B cell (primary cell): ENCODE measurements at regions not wholly inside any gene's neighbourhood (a gene's known extent, or its start where the extent isn't known, plus 50 kb on each side); places are given as distances from the start of the nearest gene placed in this dataset.

Experiments
- ATAC-seq: fragments of 200-7000 bp; cut with Tn5 transposase; one replicate; pipeline ENCODE4 v1.10.0; 2021; ENCODE audit warnings: low read depth, mild to moderate bottlenecking, moderate number of reproducible peaks, moderate library complexity
- CTCF ChIA-PET: fragments of 350-600 bp; sonication (Branson Sonifier 250); formaldehyde crosslinking; loops from one replicate; lab custom pipeline; 2021; ENCODE audit warnings: antibody characterized with exemption, inconsistent platforms; lab: Charles Lee
- POLR2A ChIA-PET: fragments of 350-600 bp; sonication (Branson Sonifier 250); formaldehyde crosslinking; loops from one replicate; lab custom pipeline; 2021; ENCODE audit warnings: antibody characterized with exemption; lab: Charles Lee
- DNase-seq: peaks from one replicate; pipeline ENCODE4 v3.0.0; 2013
- H2AFZ ChIP-seq: 2 replicates; pipeline ENCODE4 v1.6.1; 2012; ENCODE audit warnings: mild to moderate bottlenecking, low read depth, low read length; ENCODE audit not compliant: insufficient read depth, poor library complexity, severe bottlenecking
- H3K27ac ChIP-seq, 2 donors: 1 replicate in 1 of 2; 2 replicates in 1 of 2; pipeline ENCODE4 v1.5.1; 2012 to 2013; ENCODE audit warnings: low read length in 2 of 2, mild to moderate bottlenecking in 2 of 2, moderate library complexity in 1 of 2
- H3K27me3 ChIP-seq, 4 experiments: fragments of 200-600 bp in 1 of 4; sonication (generic) in 1 of 4; replicated peaks in 1 of 4; 1 replicate in 2 of 4; 2 replicates in 2 of 4; pipeline versions ENCODE4 v1.6.1 to v1.7.0; 2013 to 2016; ENCODE audit warnings: low read length in 3 of 4, mild to moderate bottlenecking in 2 of 4, mixed read lengths in 1 of 4, moderate library complexity in 1 of 4; ENCODE audit not compliant: insufficient read depth in 4 of 4, control insufficient read depth in 3 of 4; ENCODE audit errors: control extremely low read depth in 1 of 4
- H3K36me3 ChIP-seq, 2 experiments: replicated peaks in 1 of 2; 1 replicate in 1 of 2; 2 replicates in 1 of 2; pipeline versions ENCODE4 v1.6.1 to v1.7.1; 2013; ENCODE audit warnings: low read length in 1 of 2; ENCODE audit not compliant: insufficient read depth in 2 of 2, control insufficient read depth in 1 of 2; ENCODE audit errors: control extremely low read depth in 1 of 2, extremely low read depth in 1 of 2
- H3K4me1 ChIP-seq, 2 donors: fragments of 200-600 bp in 1 of 2; sonication (generic) in 1 of 2; 1 replicate in 1 of 2; 2 replicates in 1 of 2; pipeline versions ENCODE4 v1.5.1 to v1.6.1; 2013 to 2017; ENCODE audit warnings: low read length in 2 of 2; ENCODE audit not compliant: control insufficient read depth in 2 of 2, insufficient read depth in 2 of 2
- H3K4me2 ChIP-seq: replicated peaks from 2 replicates; pipeline ENCODE3; 2012; ENCODE audit warnings: mild to moderate bottlenecking, low read depth, low read length; ENCODE audit not compliant: poor library complexity, severe bottlenecking
- H3K4me3 ChIP-seq, 5 experiments: fragments of 200-600 bp in 1 of 5; sonication (generic) in 1 of 5; 1 replicate in 3 of 5; 2 replicates in 2 of 5; pipeline versions ENCODE4 v1.5.1 to v1.7.0; 2011 to 2016; ENCODE audit warnings: low read length in 4 of 5, mild to moderate bottlenecking in 4 of 5, low read depth in 2 of 5, control low read depth in 1 of 5, moderate library complexity in 1 of 5; ENCODE audit not compliant: insufficient read depth in 1 of 5; ENCODE audit errors: control extremely low read depth in 1 of 5, extremely low read depth in 1 of 5
- H3K79me2 ChIP-seq: fragments of 200-600 bp; sonication (generic); one replicate; pipeline ENCODE4 v1.6.0; 2016; ENCODE audit warnings: low read length; ENCODE audit not compliant: control insufficient read depth, insufficient read depth
- H3K9ac ChIP-seq: fragments of 200-600 bp; sonication (generic); 2 replicates; pipeline ENCODE4 v1.6.1; 2017; ENCODE audit warnings: mild to moderate bottlenecking, low read length, moderate library complexity
- H3K9me3 ChIP-seq, 3 donors: one replicate each; pipeline versions ENCODE4 v1.6.1 to v1.7.1; 2013; ENCODE audit warnings: low read length in 2 of 3; ENCODE audit not compliant: control insufficient read depth in 2 of 3, insufficient read depth in 1 of 3; ENCODE audit errors: control extremely low read depth in 1 of 3
- H4K20me1 ChIP-seq: 2 replicates; pipeline ENCODE4 v1.6.0; 2012; ENCODE audit warnings: mild to moderate bottlenecking, low read length; ENCODE audit not compliant: insufficient read depth, control insufficient read depth, poor library complexity, severe bottlenecking
- H3K27ac Mint-ChIP-seq: one replicate; pipeline ENCODE4 v1.8.0; 2021; ENCODE audit warnings: mixed read lengths
- H3K27me3 Mint-ChIP-seq: one replicate; pipeline ENCODE4 v1.8.0; 2021; ENCODE audit warnings: mixed read lengths
- H3K4me1 Mint-ChIP-seq: one replicate; pipeline ENCODE4 v1.8.0; 2021; ENCODE audit warnings: mixed read lengths
- H3K4me3 Mint-ChIP-seq: one replicate; pipeline ENCODE4 v1.8.0; 2021; ENCODE audit warnings: mixed read lengths
- H3K9me3 Mint-ChIP-seq: one replicate; pipeline ENCODE4 v1.8.0; 2022; ENCODE audit warnings: mixed read lengths; ENCODE audit not compliant: insufficient read depth
- EZH2 ChIP-seq: IDR thresholded peaks from 2 replicates; pipeline ENCODE4 v1.6.1; 2012; ENCODE audit warnings: borderline replicate concordance, low read depth, mild to moderate bottlenecking, moderate library complexity, low read length; ENCODE audit not compliant: insufficient read depth, poor library complexity, severe bottlenecking
- whole genome bisulfite sequencing: methylation state at CpG from one replicate; pipeline ENCODE4 v1.1.5; 2013; ENCODE audit warnings: missing lambda C conversion rate; ENCODE audit not compliant: insufficient coverage; 5-methylcytosine and 5-hydroxymethylcytosine counted together
- intact Hi-C: fragments of 100-400 bp; cut with micrococcal nuclease; formaldehyde crosslinking; loops from one replicate; pipeline ENCODE4 v1.10.0; 2022
- TF ChIP-seq, protein P1 (sequence below): fragments of 200-600 bp; IDR thresholded peaks from one replicate; pipeline ENCODE4 v1.8.0; 2022; ENCODE audit warnings: antibody characterized with exemption, mild to moderate bottlenecking

GRCh38 chr11:43124272-43124935 is 187.4 kb upstream of the API5 start:
- intact Hi-C loops: no loop called here
- no peak for TF ChIP-seq EZH2
- TF ChIP-seq, protein P1, sequence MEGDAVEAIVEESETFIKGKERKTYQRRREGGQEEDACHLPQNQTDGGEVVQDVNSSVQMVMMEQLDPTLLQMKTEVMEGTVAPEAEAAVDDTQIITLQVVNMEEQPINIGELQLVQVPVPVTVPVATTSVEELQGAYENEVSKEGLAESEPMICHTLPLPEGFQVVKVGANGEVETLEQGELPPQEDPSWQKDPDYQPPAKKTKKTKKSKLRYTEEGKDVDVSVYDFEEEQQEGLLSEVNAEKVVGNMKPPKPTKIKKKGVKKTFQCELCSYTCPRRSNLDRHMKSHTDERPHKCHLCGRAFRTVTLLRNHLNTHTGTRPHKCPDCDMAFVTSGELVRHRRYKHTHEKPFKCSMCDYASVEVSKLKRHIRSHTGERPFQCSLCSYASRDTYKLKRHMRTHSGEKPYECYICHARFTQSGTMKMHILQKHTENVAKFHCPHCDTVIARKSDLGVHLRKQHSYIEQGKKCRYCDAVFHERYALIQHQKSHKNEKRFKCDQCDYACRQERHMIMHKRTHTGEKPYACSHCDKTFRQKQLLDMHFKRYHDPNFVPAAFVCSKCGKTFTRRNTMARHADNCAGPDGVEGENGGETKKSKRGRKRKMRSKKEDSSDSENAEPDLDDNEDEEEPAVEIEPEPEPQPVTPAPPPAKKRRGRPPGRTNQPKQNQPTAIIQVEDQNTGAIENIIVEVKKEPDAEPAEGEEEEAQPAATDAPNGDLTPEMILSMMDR: no peak
- no peak overlapping the region for H3K9ac ChIP-seq
- no peak overlapping the region for H3K4me3 ChIP-seq
- H4K20me1 ChIP-seq: no peaks in the 10 kb centered on the region
- Mint-ChIP-seq H3K9me3 (no peaks in the 10 kb centered on the region), H3K4me1 (no peaks in the 10 kb centered on the region), H3K4me3 (no peak overlapping the region), H3K27me3 (no peaks in the 10 kb centered on the region), H3K27ac (no peak overlapping the region)
- H3K4me1 ChIP-seq: no peaks in the 10 kb centered on the region
- H3K79me2 ChIP-seq: no peaks in the 10 kb centered on the region
- H2AFZ ChIP-seq: no peak overlapping the region
- ChIA-PET POLR2A (no interaction called here), CTCF (no interaction called here)
- peaks cover 0 to 2% (median 0%) of the 10 kb centered on the region in 3 donors for H3K9me3 ChIP-seq
- H3K27me3 ChIP-seq: no peaks in the 10 kb centered on the region
- no peaks in the 10 kb centered on the region for H3K36me3 ChIP-seq
- WGBS: 33% methylated on average over 1 of the region's 3 CpGs
- DNase-seq (no peak), ATAC-seq (no peak)
- H3K4me2 ChIP-seq: no peak overlapping the region
- no peak overlapping the region for H3K27ac ChIP-seq

DNA sequence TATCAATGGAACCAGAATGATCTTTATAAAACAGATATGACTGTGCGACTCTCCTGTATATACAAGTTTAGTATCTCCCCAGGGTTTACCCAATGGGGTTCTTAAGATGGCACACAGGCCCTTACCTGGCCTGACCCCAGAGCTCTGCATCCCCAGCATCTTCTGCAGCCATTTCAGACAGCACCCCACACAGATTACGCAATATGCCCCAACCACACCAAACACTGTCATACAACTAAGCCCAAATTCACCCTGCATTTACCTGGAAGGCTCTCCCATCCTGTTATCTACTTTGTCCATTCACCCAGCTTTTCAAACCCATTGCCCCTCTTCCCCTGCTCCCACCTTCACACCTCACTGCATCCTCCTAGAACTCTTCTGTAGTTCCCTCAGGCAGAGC is 182.5 kb upstream of the API5 start:
- Histone ChIP-seq H3K36me3 (no peaks in the 10 kb centered on the region), H3K4me1 (no peaks in the 10 kb centered on the region), H3K27me3 (no peaks in the 10 kb centered on the region), H3K9ac (no peak overlapping the region), H3K79me2 (no peaks in the 10 kb centered on the region), H4K20me1 (no peaks in the 10 kb centered on the region), H3K4me2 (no peak overlapping the region), H2AFZ (no peak overlapping the region), H3K27ac (no peak overlapping the region), H3K9me3 (peaks cover 0 to 6% (median 0%) of the 10 kb centered on the region in 3 donors), H3K4me3 (no peak overlapping the region)
- TF ChIP-seq EZH2: no peak
- TF ChIP-seq, protein P1: no peak
- ChIA-PET POLR2A (no interaction called here), CTCF (no interaction called here)
- ATAC-seq: no peak
- WGBS: 96% methylated on average over 2 of the region's 2 CpGs
- DNase-seq: no peak
- H3K27ac Mint-ChIP-seq: no peak overlapping the region
- no peak overlapping the region for H3K4me3 Mint-ChIP-seq
- intact Hi-C loops: no loop called here
- H3K27me3 Mint-ChIP-seq: no peaks in the 10 kb centered on the region
- H3K9me3 Mint-ChIP-seq: no peaks in the 10 kb centered on the region
- no peaks in the 10 kb centered on the region for H3K4me1 Mint-ChIP-seq
